ENCODE measurements at regions not wholly inside any gene's neighbourhood (a gene's known extent, or its start where the extent isn't known, plus 50 kb on each side); places are given as distances from the start of the nearest gene placed in this dataset.
"Not testable (repeated sequence)": the region's sequence is repeated elsewhere in the genome, so short reads cannot be mapped to it uniquely, and the experiment has no call there.

- no peak for DNase-seq
These were observed 483.8 kb upstream of the EYS start for GRCh38 chr6:66190858-66191257.

- DNase-seq: no peak
These were observed 482.9 kb upstream of the EYS start for GRCh38 chr6:66189915-66190314.

GRCh38 chr6:66186756-66187155, 479.7 kb upstream of the EYS start:
- no peak for DNase-seq

- no peak for DNase-seq
These were observed 477.1 kb upstream of the EYS start for GRCh38 chr6:66184091-66184490.

GRCh38 chr6:66179361-66179760, 472.3 kb upstream of the EYS start:
- DNase-seq: no peak

GRCh38 chr6:66173587-66173986, 466.6 kb upstream of the EYS start:
- DNase-seq: no peak

GRCh38 chr6:66166713-66167112, 459.7 kb upstream of the EYS start:
- not testable (repeated sequence) for DNase-seq

- no peak for DNase-seq
These were observed 454.6 kb upstream of the EYS start for GRCh38 chr6:66161546-66162108.

- DNase-seq: no peak
These were observed 452.9 kb upstream of the EYS start for GRCh38 chr6:66159937-66160336.

GRCh38 chr6:66153247-66153646, 446.2 kb upstream of the EYS start:
- no peak for DNase-seq

- no peak for DNase-seq
These were observed 442.1 kb upstream of the EYS start for GRCh38 chr6:66149132-66149531.

- no peak for DNase-seq
These were observed 438.8 kb upstream of the EYS start for GRCh38 chr6:66145867-66146266.

GRCh38 chr6:66134021-66134420, 427.0 kb upstream of the EYS start:
- no peak for DNase-seq

- no peak for DNase-seq
These were observed 421.6 kb upstream of the EYS start for GRCh38 chr6:66128656-66129055.

- no peak for DNase-seq
These were observed 421.2 kb upstream of the EYS start for GRCh38 chr6:66128243-66128642.

- no peak for DNase-seq
These were observed 420.0 kb upstream of the EYS start for GRCh38 chr6:66127061-66127460.

GRCh38 chr6:66126358-66126757, 419.3 kb upstream of the EYS start:
- DNase-seq: no peak

GRCh38 chr6:66103954-66104353, 396.9 kb upstream of the EYS start:
- no peak for DNase-seq

- DNase-seq: no peak
These were observed 396.3 kb upstream of the EYS start for GRCh38 chr6:66103354-66103753.

GRCh38 chr6:66096679-66097078, 389.7 kb upstream of the EYS start:
- DNase-seq: no peak

GRCh38 chr6:66094615-66095014, 387.6 kb upstream of the EYS start:
- DNase-seq: no peak

GRCh38 chr6:66092306-66092705, 385.3 kb upstream of the EYS start:
- not testable (repeated sequence) for DNase-seq

GRCh38 chr6:66086532-66086931, 379.5 kb upstream of the EYS start:
- DNase-seq: no peak

GRCh38 chr6:66082914-66083313, 375.9 kb upstream of the EYS start:
- no peak for DNase-seq

GRCh38 chr6:66068907-66069306, 361.9 kb upstream of the EYS start:
- no peak for DNase-seq

Measured in C1 segment of cervical spinal cord (tissue), 14 donors.